DOHH2 (cell line): ENCODE measurements at regions not wholly inside any gene's neighbourhood (a gene's known extent, or its start where the extent isn't known, plus 50 kb on each side); places are given as distances from the start of the nearest gene placed in this dataset.

Source experiments
- H3F3A ChIP-seq: fragments of 200-600 bp; sonication (generic), shearing (Covaris generic); 2 replicates; pipeline ENCODE4 v1.6.0; 2016; ENCODE audit warnings: antibody characterized with exemption, mild to moderate bottlenecking; ENCODE audit not compliant: control insufficient read depth, insufficient read depth
- H3K27ac ChIP-seq: fragments of 200-600 bp; sonication (generic); 2 replicates; pipeline ENCODE4 v1.5.1; 2014; ENCODE audit warnings: low read depth, mild to moderate bottlenecking, low read length, moderate library complexity
- H3K27me3 ChIP-seq: fragments of 200-600 bp; sonication (generic); 2 replicates; pipeline ENCODE4 v1.6.1; 2014; ENCODE audit warnings: mild to moderate bottlenecking, low read length, mixed read lengths; ENCODE audit not compliant: control insufficient read depth
- H3K36me3 ChIP-seq: fragments of 200-600 bp; sonication (generic); 2 replicates; pipeline ENCODE4 v1.6.1; 2014; ENCODE audit warnings: mild to moderate bottlenecking, low read length, moderate library complexity, mixed read lengths; ENCODE audit not compliant: control insufficient read depth
- H3K4me1 ChIP-seq: fragments of 200-600 bp; sonication (generic); 2 replicates; pipeline ENCODE4 v1.6.1; 2014; ENCODE audit warnings: mild to moderate bottlenecking, low read length, mixed read lengths; ENCODE audit not compliant: control insufficient read depth
- H3K4me2 ChIP-seq: fragments of 200-600 bp; sonication (generic); 2 replicates; pipeline ENCODE4 v1.6.0; 2014; ENCODE audit warnings: mild to moderate bottlenecking, low read length, moderate library complexity
- H3K4me3 ChIP-seq: fragments of 200-600 bp; sonication (generic); 2 replicates; pipeline ENCODE4 v1.5.1; 2014; ENCODE audit warnings: mild to moderate bottlenecking, low read length, mixed read lengths
- H3K79me2 ChIP-seq: fragments of 200-600 bp; sonication (generic); 2 replicates; pipeline ENCODE4 v1.6.1; 2014; ENCODE audit warnings: mild to moderate bottlenecking, low read length, mixed read lengths; ENCODE audit not compliant: control insufficient read depth
- H3K9me2 ChIP-seq: fragments of 200-600 bp; sonication (generic); replicated peaks from 2 replicates; pipeline ENCODE4 v1.6.1; 2014; ENCODE audit warnings: mild to moderate bottlenecking, low read length, mixed read lengths; ENCODE audit not compliant: control insufficient read depth
- H3K9me3 ChIP-seq: fragments of 200-600 bp; sonication (generic); 2 replicates; pipeline ENCODE4 v1.6.1; 2014; ENCODE audit warnings: antibody characterized with exemption, low read length, mixed read lengths; ENCODE audit not compliant: control insufficient read depth, insufficient read depth
- H4K20me1 ChIP-seq: fragments of 200-600 bp; sonication (generic); 2 replicates; pipeline ENCODE4 v1.6.0; 2014; ENCODE audit warnings: low read depth, mild to moderate bottlenecking, antibody characterized with exemption, low read length, moderate library complexity; ENCODE audit not compliant: control insufficient read depth, insufficient read depth
- CTCF ChIP-seq: fragments of 200-600 bp; sonication (generic); IDR thresholded peaks from one replicate; pipeline ENCODE4 v1.5.1; 2014; ENCODE audit warnings: antibody characterized with exemption, mild to moderate bottlenecking, low read depth, low read length; ENCODE audit not compliant: poor library complexity, severe bottlenecking
- EZH2phosphoT487 ChIP-seq: fragments of 200-600 bp; sonication (generic); IDR thresholded peaks from 2 replicates; pipeline ENCODE4 v1.6.1; 2017; ENCODE audit warnings: borderline replicate concordance, mild to moderate bottlenecking, antibody characterized with exemption, low read length, moderate library complexity, mixed read lengths

DNA sequence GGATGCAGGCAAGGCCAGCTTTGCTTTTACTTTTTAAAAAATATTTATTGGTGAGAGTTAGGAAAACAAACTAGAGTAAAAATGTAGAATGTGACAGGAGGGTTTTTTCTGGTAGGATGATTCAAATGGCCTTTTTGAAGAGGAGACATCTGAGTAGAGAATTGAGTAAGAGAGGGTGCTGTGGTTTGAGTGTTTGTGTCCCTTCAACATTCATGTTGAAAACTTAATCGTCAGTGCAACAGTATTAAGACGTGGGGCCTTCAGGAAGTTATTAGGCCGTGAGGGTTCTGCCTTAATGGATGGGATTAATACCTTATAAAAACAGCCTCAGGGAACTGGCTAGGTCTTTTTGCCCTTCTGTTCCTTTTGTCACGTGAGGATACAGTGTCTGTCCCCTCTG is 288.8 kb upstream of the C11orf87 start:
- Histone ChIP-seq H3K79me2 (no peaks in the 10 kb centered on the region), H3K4me1 (no peaks in the 10 kb centered on the region), H4K20me1 (no peaks in the 10 kb centered on the region), H3K4me3 (no peak overlapping the region), H3K36me3 (no peaks in the 10 kb centered on the region), H3K27me3 (no peaks in the 10 kb centered on the region), H3F3A (no peaks in the 10 kb centered on the region), H3K9me2 (no peaks in the 10 kb centered on the region), H3K9me3 (no peaks in the 10 kb centered on the region), H3K27ac (no peak overlapping the region), H3K4me2 (no peak overlapping the region)
- TF ChIP-seq CTCF: no peak
- no peak for TF ChIP-seq EZH2phosphoT487

DNA sequence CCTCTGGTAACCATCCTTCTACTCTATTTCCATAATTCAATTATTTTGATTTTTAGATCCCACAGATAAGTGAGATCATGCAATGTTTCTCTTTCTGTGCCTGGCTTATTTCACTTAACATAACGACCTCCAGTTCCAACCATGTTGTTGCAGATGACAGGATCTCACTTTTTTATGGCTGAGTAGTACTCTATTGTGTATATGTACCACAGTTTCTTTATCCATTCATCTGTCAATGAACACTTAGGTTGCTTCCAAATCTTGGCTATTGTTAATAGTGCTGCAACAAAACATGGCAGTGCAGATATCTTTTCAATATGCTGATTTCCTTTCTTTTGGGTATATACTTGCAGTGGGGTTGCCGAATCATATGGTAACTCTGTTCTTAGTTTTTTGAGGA is 286.4 kb upstream of the C11orf87 start:
- no peaks in the 10 kb centered on the region for H3K79me2 ChIP-seq
- no peaks in the 10 kb centered on the region for H3K27me3 ChIP-seq
- TF ChIP-seq CTCF: no peak
- TF ChIP-seq EZH2phosphoT487: no peak
- H3F3A ChIP-seq: no peaks in the 10 kb centered on the region
- H4K20me1 ChIP-seq: no peaks in the 10 kb centered on the region
- H3K27ac ChIP-seq: no peak overlapping the region
- H3K4me1 ChIP-seq: no peaks in the 10 kb centered on the region
- H3K4me2 ChIP-seq: no peak overlapping the region
- no peaks in the 10 kb centered on the region for H3K9me3 ChIP-seq
- no peaks in the 10 kb centered on the region for H3K9me2 ChIP-seq
- no peak overlapping the region for H3K4me3 ChIP-seq
- no peaks in the 10 kb centered on the region for H3K36me3 ChIP-seq

DNA sequence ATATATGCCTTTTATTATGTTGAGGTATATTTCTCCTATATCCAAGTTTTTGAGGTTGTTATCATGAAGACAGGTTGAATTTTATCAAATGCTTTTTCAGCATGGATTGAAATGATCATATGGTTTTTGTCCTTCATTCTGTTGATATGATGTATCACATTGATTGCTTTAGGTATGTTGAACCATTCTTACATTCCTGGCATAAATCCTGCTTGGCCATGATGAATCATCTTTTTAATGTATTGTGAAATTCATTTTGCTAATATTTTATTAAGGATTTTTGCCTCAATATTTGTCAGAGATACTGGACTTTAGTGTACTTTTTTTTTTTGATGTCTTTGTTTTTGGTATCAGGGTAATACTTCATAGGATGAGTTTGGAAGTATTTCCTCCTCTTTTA is 283.8 kb upstream of the C11orf87 start:
- no peak overlapping the region for H3K4me2 ChIP-seq
- TF ChIP-seq CTCF (no peak), EZH2phosphoT487 (no peak)
- no peak overlapping the region for H3K27ac ChIP-seq
- no peaks in the 10 kb centered on the region for H3K9me3 ChIP-seq
- H3K9me2 ChIP-seq: no peaks in the 10 kb centered on the region
- no peak overlapping the region for H3K4me3 ChIP-seq
- no peaks in the 10 kb centered on the region for H3K79me2 ChIP-seq
- H3K27me3 ChIP-seq: no peaks in the 10 kb centered on the region
- no peaks in the 10 kb centered on the region for H4K20me1 ChIP-seq
- H3K4me1 ChIP-seq: no peaks in the 10 kb centered on the region
- no peaks in the 10 kb centered on the region for H3K36me3 ChIP-seq
- H3F3A ChIP-seq: no peaks in the 10 kb centered on the region

DNA sequence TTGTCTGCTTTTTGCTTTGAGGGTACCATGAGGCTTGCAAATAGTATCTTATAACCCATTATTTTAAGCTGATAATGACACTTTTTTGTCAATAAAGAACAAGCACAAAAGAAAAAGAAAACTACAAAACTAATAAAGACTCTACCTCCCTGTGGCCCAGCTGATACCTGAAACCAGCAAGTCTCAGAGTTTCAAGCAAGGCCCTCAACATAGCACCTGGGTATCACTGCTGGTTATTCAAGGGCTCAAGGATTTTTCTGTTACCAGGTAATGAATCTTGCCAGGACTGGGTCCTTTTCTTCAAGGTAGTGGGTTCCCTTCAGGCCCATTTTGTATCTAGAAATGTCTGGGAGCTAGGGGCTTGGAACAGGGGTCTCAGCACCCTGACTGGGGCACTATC is 281.6 kb upstream of the C11orf87 start:
- H3K79me2 ChIP-seq: no peaks in the 10 kb centered on the region
- no peaks in the 10 kb centered on the region for H4K20me1 ChIP-seq
- H3K4me1 ChIP-seq: no peaks in the 10 kb centered on the region
- no peak for TF ChIP-seq CTCF
- TF ChIP-seq EZH2phosphoT487: no peak
- no peaks in the 10 kb centered on the region for H3K9me3 ChIP-seq
- no peak overlapping the region for H3K4me2 ChIP-seq
- H3K4me3 ChIP-seq: no peak overlapping the region
- H3K27me3 ChIP-seq: no peaks in the 10 kb centered on the region
- no peaks in the 10 kb centered on the region; the same call in 1 of the 2 replicates for H3K9me2 ChIP-seq
- H3K27ac ChIP-seq: no peak overlapping the region
- H3F3A ChIP-seq: no peaks in the 10 kb centered on the region
- no peaks in the 10 kb centered on the region for H3K36me3 ChIP-seq
